Sigmoid colon (tissue), 6 donors: ENCODE measurements at regions not wholly inside any gene's neighbourhood (a gene's known extent, or its start where the extent isn't known, plus 50 kb on each side); places are given as distances from the start of the nearest gene placed in this dataset.

Experiments used
- DNase-seq: peaks from one replicate; pipeline ENCODE4 v3.0.0-alpha.2; 2019
- H3K27ac ChIP-seq, 4 donors: fragments of 200-600 bp; sonication (generic); one replicate each; pipeline ENCODE4 v1.5.1; 2016 to 2019; ENCODE audit warnings: mild to moderate bottlenecking in 1 of 4
- H3K27me3 ChIP-seq, 3 donors: fragments of 200-600 bp; sonication (generic); one replicate each; pipeline ENCODE4 v1.5.1; 2019; ENCODE audit warnings: mild to moderate bottlenecking in 1 of 3
- H3K36me3 ChIP-seq, 4 donors: fragments of 200-600 bp; sonication (generic); one replicate each; pipeline ENCODE4 v1.5.1; 2016 to 2019
- H3K4me1 ChIP-seq, 4 donors: fragments of 200-600 bp; sonication (generic); one replicate each; pipeline ENCODE4 v1.5.1; 2017 to 2019
- H3K4me3 ChIP-seq, 4 donors: fragments of 200-600 bp; sonication (generic); one replicate each; pipeline ENCODE4 v1.5.1; 2017 to 2019; ENCODE audit warnings: mild to moderate bottlenecking in 2 of 4, moderate library complexity in 1 of 4
- H3K9me3 ChIP-seq, 4 donors: fragments of 200-600 bp in 3 of 4; sonication (generic) in 3 of 4; one replicate each; pipeline versions ENCODE4 v1.5.1 to v1.6.1; 2013 to 2019
- EP300 ChIP-seq, 4 donors: sonication (generic); formaldehyde crosslinking; IDR thresholded peaks; one replicate each; pipeline ENCODE4 v1.6.1; 2017; ENCODE audit warnings: antibody characterized with exemption in 4 of 4
- POLR2A ChIP-seq, 2 donors: fragments of 450-650 bp; IDR thresholded peaks; one replicate each; pipeline ENCODE4 v1.6.1; 2016; ENCODE audit warnings: antibody characterized with exemption in 2 of 2, mild to moderate bottlenecking in 2 of 2, moderate library complexity in 2 of 2
- POLR2AphosphoS5 ChIP-seq, 4 donors: sonication (generic); formaldehyde crosslinking; IDR thresholded peaks; one replicate each; pipeline ENCODE4 v1.6.1; 2017; ENCODE audit warnings: antibody characterized with exemption in 4 of 4
- WGBS, 2 donors: extraction: QIAGEN DNeasy Blood & Tissue Kit; methylation state at CpG; one replicate each; pipeline ENCODE4 v1.1.7; 2013; 5-methylcytosine and 5-hydroxymethylcytosine counted together
- intact Hi-C: fragments of 100-400 bp; cut with DNase I; formaldehyde crosslinking; loops from one replicate; pipeline ENCODE4 v1.15.1; 2023
- TF ChIP-seq, protein P1 (sequence below), 4 experiments: fragments of 450-650 bp in 3 of 4; fragments of 200-600 bp in 1 of 4; IDR thresholded peaks; one replicate each; pipeline ENCODE4 v1.5.1; 2016 to 2019; ENCODE audit warnings: antibody characterized with exemption in 4 of 4, mild to moderate bottlenecking in 3 of 4, moderate library complexity in 2 of 4
- donor health status: healthy with polysubstance abuse.
- donor health status: healthy.

DNA sequence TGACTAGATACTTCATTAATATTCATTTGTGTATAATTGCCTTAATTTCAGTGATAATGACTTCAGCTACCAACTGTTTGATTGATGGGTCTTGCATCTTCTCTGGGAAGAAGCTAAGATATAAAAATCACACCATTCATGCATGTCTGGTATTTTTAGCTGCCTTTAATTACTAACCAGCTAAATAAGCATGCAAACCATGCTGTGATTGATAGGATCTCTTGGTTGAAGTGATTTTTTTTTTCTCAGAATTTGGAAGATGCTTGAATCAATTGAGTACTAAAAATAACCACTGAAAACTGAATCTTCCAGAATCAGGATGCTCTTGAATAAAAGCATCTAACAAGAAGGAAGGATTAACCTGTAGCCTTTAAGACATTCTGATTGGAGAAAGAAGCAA is 668.8 kb downstream of the TDRD15 start:
- intact Hi-C loops: no loop called here
- Histone ChIP-seq H3K9me3 (no peaks in the 10 kb centered on the region), H3K36me3 (no peaks in the 10 kb centered on the region), H3K4me1 (no peaks in the 10 kb centered on the region), H3K27ac (no peak overlapping the region), H3K4me3 (no peak overlapping the region), H3K27me3 (no peaks in the 10 kb centered on the region)
- DNase-seq: no peak
- TF ChIP-seq POLR2A (IDR thresholded peaks at IDR 0.05): no peak
- no peak for TF ChIP-seq EP300 (IDR thresholded peaks at IDR 0.05)
- TF ChIP-seq, protein P1, sequence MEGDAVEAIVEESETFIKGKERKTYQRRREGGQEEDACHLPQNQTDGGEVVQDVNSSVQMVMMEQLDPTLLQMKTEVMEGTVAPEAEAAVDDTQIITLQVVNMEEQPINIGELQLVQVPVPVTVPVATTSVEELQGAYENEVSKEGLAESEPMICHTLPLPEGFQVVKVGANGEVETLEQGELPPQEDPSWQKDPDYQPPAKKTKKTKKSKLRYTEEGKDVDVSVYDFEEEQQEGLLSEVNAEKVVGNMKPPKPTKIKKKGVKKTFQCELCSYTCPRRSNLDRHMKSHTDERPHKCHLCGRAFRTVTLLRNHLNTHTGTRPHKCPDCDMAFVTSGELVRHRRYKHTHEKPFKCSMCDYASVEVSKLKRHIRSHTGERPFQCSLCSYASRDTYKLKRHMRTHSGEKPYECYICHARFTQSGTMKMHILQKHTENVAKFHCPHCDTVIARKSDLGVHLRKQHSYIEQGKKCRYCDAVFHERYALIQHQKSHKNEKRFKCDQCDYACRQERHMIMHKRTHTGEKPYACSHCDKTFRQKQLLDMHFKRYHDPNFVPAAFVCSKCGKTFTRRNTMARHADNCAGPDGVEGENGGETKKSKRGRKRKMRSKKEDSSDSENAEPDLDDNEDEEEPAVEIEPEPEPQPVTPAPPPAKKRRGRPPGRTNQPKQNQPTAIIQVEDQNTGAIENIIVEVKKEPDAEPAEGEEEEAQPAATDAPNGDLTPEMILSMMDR (IDR thresholded peaks at IDR 0.05): no peak
- TF ChIP-seq POLR2AphosphoS5 (IDR thresholded peaks at IDR 0.05): no peak

DNA sequence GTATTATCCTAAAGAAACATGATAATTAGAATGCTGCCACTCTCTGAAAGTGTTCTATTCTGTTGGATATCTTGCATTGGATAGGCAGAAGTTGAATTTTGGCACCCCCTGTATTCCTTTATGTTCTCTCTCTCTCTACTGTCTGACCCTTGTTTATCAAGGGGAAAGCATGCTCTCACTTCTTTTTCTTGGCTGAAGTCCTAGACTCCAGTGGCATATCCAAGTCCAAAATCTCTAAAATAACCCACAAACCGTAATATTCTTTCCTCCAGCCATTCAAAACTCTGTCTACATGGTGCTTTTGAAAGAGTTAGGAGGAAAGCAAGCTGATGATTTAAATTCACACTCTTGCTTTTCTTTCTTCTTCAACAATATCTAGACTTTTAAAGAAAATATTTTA is 669.7 kb downstream of the TDRD15 start:
- H3K27ac ChIP-seq: no peak overlapping the region
- DNase-seq: no peak
- no peaks in the 10 kb centered on the region for H3K36me3 ChIP-seq
- no peaks in the 10 kb centered on the region for H3K9me3 ChIP-seq
- H3K4me3 ChIP-seq: no peak overlapping the region
- H3K4me1 ChIP-seq: no peaks in the 10 kb centered on the region
- WGBS, 2 donors: 16 to 49% methylated on average over 1 of the region's 1 CpG
- intact Hi-C loops: no loop called here
- no peak for TF ChIP-seq POLR2A (IDR thresholded peaks at IDR 0.05)
- H3K27me3 ChIP-seq: no peaks in the 10 kb centered on the region

DNA sequence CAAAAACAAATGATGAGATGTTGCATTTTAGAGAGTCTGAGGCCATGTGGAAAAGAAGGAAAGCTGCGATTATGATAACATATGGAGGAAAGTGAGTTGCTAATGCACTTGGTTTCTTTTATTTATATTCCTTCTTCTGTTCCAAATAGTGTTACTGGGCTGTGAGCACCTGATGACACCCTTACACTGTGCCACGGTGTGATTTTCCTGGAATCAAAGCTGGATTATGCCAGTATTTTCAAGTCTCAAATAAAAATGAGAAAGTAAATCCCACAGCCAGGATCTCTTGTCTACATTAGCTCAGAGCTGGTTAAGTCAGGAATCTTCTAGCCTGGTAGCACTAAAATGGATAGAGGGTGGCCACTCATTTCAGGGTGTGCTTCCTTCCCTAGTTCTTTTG is 670.8 kb downstream of the TDRD15 start:
- 80 to 85% methylated on average over 2 of the region's 2 CpGs for WGBS, 2 donors
- no peaks in the 10 kb centered on the region for H3K4me1 ChIP-seq
- no peaks in the 10 kb centered on the region for H3K9me3 ChIP-seq
- no peak overlapping the region for H3K27ac ChIP-seq
- no peaks in the 10 kb centered on the region for H3K36me3 ChIP-seq
- no peak overlapping the region for H3K4me3 ChIP-seq
- intact Hi-C loops: no loop called here
- no peak for DNase-seq
- no peak for TF ChIP-seq POLR2A (IDR thresholded peaks at IDR 0.05)
- no peak for TF ChIP-seq EP300 (IDR thresholded peaks at IDR 0.05)
- TF ChIP-seq POLR2AphosphoS5 (IDR thresholded peaks at IDR 0.05): no peak
- TF ChIP-seq, protein P1 (IDR thresholded peaks at IDR 0.05): no peak
- H3K27me3 ChIP-seq: no peaks in the 10 kb centered on the region

DNA sequence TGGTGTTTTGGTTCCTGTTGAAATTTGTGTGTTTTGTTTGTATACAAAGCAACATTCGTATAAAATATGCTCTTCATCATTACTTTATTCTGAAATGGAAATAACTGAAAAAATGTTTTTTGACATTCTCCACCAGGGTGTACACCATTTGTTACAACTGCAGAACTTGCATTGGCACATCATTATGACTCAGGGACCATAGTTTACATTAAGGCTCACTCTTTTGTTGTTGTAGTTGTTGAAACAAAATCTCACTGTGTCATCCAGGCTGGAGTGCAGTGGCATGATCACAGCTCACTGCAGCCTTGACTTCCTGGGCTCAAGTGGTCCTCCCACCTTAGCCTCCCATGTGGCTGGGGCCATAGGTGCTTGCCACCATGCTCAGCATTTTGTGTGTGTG is 676.6 kb downstream of the TDRD15 start:
- intact Hi-C loops: no loop called here
- WGBS, 2 donors: 62 to 65% methylated on average over 1 of the region's 1 CpG
- H3K27me3 ChIP-seq: no peaks in the 10 kb centered on the region
- H3K4me1 ChIP-seq: no peaks in the 10 kb centered on the region
- H3K9me3 ChIP-seq: no peaks in the 10 kb centered on the region
- no peak overlapping the region for H3K4me3 ChIP-seq
- H3K36me3 ChIP-seq: no peaks in the 10 kb centered on the region
- no peak overlapping the region for H3K27ac ChIP-seq
- TF ChIP-seq, protein P1 (IDR thresholded peaks at IDR 0.05): no peak
- no peak for TF ChIP-seq POLR2AphosphoS5 (IDR thresholded peaks at IDR 0.05)
- TF ChIP-seq EP300 (IDR thresholded peaks at IDR 0.05): no peak
- no peak for TF ChIP-seq POLR2A (IDR thresholded peaks at IDR 0.05)
- no peak for DNase-seq

DNA sequence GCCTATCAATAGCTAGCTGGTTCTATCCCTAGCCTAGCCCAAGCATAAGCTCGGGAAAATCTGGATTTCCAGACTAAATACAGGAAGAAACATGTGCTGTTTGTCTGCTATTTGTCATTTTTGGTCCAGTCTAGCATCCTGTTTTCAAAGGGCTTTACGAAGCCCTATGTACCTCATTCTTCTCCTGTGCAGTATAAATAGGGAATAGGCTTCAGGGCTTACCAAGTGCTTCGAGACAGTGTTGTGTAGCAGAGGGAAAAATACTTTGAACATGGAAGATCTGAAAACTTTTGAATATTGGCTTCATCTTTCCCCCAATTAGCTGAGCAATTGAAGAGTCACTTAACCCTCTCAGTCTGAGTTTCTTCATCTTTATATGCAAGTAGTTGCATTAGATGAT is 679.8 kb downstream of the TDRD15 start:
- intact Hi-C loops: no loop called here
- no peaks in the 10 kb centered on the region for H3K4me1 ChIP-seq
- 49 to 61% methylated on average over 3 of the region's 3 CpGs for WGBS, 2 donors

More for the DNA sequence above, 679.8 kb downstream of the TDRD15 start:
- Histone ChIP-seq H3K9me3 (no peaks in the 10 kb centered on the region), H3K27ac (no peak overlapping the region), H3K4me3 (no peak overlapping the region), H3K27me3 (no peaks in the 10 kb centered on the region), H3K36me3 (no peaks in the 10 kb centered on the region)
- DNase-seq: no peak
- no peak for TF ChIP-seq POLR2AphosphoS5 (IDR thresholded peaks at IDR 0.05)
- no peak for TF ChIP-seq POLR2A (IDR thresholded peaks at IDR 0.05)
- TF ChIP-seq, protein P1 (IDR thresholded peaks at IDR 0.05): no peak
- TF ChIP-seq EP300 (IDR thresholded peaks at IDR 0.05): no peak
